Urinary bladder (tissue), 3 donors: ENCODE measurements at regions not wholly inside any gene's neighbourhood (a gene's known extent, or its start where the extent isn't known, plus 50 kb on each side); places are given as distances from the start of the nearest gene placed in this dataset.

Source experiments
- DNase-seq: peaks from one replicate; pipeline ENCODE4 v3.0.0-alpha.2; 2015; ENCODE audit errors: extremely low spot score
- H3K27ac ChIP-seq: one replicate; pipeline ENCODE4 v1.5.1; 2013; ENCODE audit warnings: low read depth, mild to moderate bottlenecking, moderate library complexity
- H3K36me3 ChIP-seq: one replicate; pipeline ENCODE4 v1.6.1; 2013; ENCODE audit warnings: mild to moderate bottlenecking, moderate library complexity; ENCODE audit not compliant: insufficient read depth
- H3K4me1 ChIP-seq: one replicate; pipeline ENCODE4 v1.6.1; 2013; ENCODE audit warnings: mild to moderate bottlenecking, moderate library complexity; ENCODE audit not compliant: insufficient read depth
- H3K4me3 ChIP-seq: one replicate; pipeline ENCODE4 v1.5.1; 2013; ENCODE audit warnings: low read depth, low read length
- WGBS: extraction: QIAGEN DNeasy Blood & Tissue Kit; methylation state at CpG from one replicate; pipeline ENCODE4 v1.1.7; 2013; 5-methylcytosine and 5-hydroxymethylcytosine counted together
- donor health status: healthy with polysubstance abuse.
- donor health status: healthy.

GRCh38 chr14:36021030-36021422 is 155.5 kb downstream of the PTCSC3 start:
- WGBS: 66% methylated on average over 2 of the region's 2 CpGs
- Histone ChIP-seq H3K4me3 (no peak overlapping the region), H3K27ac (no peak overlapping the region), H3K4me1 (no peaks in the 10 kb centered on the region), H3K36me3 (no peaks in the 10 kb centered on the region)
- DNase-seq: no peak

- H3K36me3 ChIP-seq: no peaks in the 10 kb centered on the region
- WGBS: 74% methylated on average over 8 of the region's 8 CpGs
- no peak for DNase-seq
- H3K27ac ChIP-seq: no peak overlapping the region
- H3K4me3 ChIP-seq: no peak overlapping the region
- no peaks in the 10 kb centered on the region for H3K4me1 ChIP-seq
Observed at GRCh38 chr14:36020120-36021029, 156.1 kb downstream of the PTCSC3 start.

GRCh38 chr14:36019126-36019525 is 157.4 kb downstream of the PTCSC3 start:
- DNase-seq: no peak
- no peaks in the 10 kb centered on the region for H3K4me1 ChIP-seq
- WGBS: 85% methylated on average over 5 of the region's 5 CpGs
- H3K4me3 ChIP-seq: no peak overlapping the region
- no peak overlapping the region for H3K27ac ChIP-seq
- no peaks in the 10 kb centered on the region for H3K36me3 ChIP-seq

- no peak for DNase-seq
- Histone ChIP-seq H3K4me1 (no peaks in the 10 kb centered on the region), H3K36me3 (no peaks in the 10 kb centered on the region), H3K27ac (no peak overlapping the region), H3K4me3 (no peak overlapping the region)
- WGBS: 77% methylated on average over 9 of the region's 9 CpGs
Observed at GRCh38 chr14:36014236-36014635, 162.3 kb downstream of the PTCSC3 start.

GRCh38 chr14:36013483-36013882 is 163.0 kb downstream of the PTCSC3 start:
- H3K4me3 ChIP-seq: no peak overlapping the region

GRCh38 chr14:36012621-36013020 is 163.9 kb downstream of the PTCSC3 start:
- Histone ChIP-seq H3K27ac (no peak overlapping the region), H3K4me3 (no peak overlapping the region), H3K4me1 (no peaks in the 10 kb centered on the region), H3K36me3 (no peaks in the 10 kb centered on the region)
- WGBS: 38% methylated on average over 7 of the region's 7 CpGs
- no peak for DNase-seq

More at GRCh38 chr14:36013483-36013882, 163.0 kb downstream of the PTCSC3 start:
- H3K27ac ChIP-seq: no peak overlapping the region
- 82% methylated on average over 3 of the region's 3 CpGs for WGBS
- H3K4me1 ChIP-seq: no peaks in the 10 kb centered on the region
- DNase-seq: no peak
- H3K36me3 ChIP-seq: no peaks in the 10 kb centered on the region

GRCh38 chr14:36009643-36010042 is 166.9 kb downstream of the PTCSC3 start:
- Histone ChIP-seq H3K36me3 (no peaks in the 10 kb centered on the region), H3K4me1 (no peaks in the 10 kb centered on the region), H3K27ac (no peak overlapping the region), H3K4me3 (no peak overlapping the region)
- no peak for DNase-seq
- WGBS: 39% methylated on average over 1 of the region's 1 CpG

- DNase-seq: no peak
- H3K4me3 ChIP-seq: no peak overlapping the region
- H3K36me3 ChIP-seq: no peaks in the 10 kb centered on the region
- no peaks in the 10 kb centered on the region for H3K4me1 ChIP-seq
- 86% methylated on average over 4 of the region's 4 CpGs for WGBS
- no peak overlapping the region for H3K27ac ChIP-seq
Observed at GRCh38 chr14:36006623-36007022, 169.9 kb downstream of the PTCSC3 start.

- H3K36me3 ChIP-seq: no peaks in the 10 kb centered on the region
Observed at GRCh38 chr14:36005670-36006069, 170.9 kb downstream of the PTCSC3 start.

GRCh38 chr14:36001936-36002335 is 174.6 kb downstream of the PTCSC3 start:
- Histone ChIP-seq H3K27ac (no peak overlapping the region), H3K36me3 (no peaks in the 10 kb centered on the region), H3K4me3 (no peak overlapping the region), H3K4me1 (no peaks in the 10 kb centered on the region)
- 75% methylated on average over 4 of the region's 4 CpGs for WGBS
- no peak for DNase-seq

More at GRCh38 chr14:36005670-36006069, 170.9 kb downstream of the PTCSC3 start:
- Histone ChIP-seq H3K4me1 (no peaks in the 10 kb centered on the region), H3K4me3 (no peak overlapping the region), H3K27ac (no peak overlapping the region)
- no peak for DNase-seq
- 54% methylated on average over 4 of the region's 4 CpGs for WGBS

GRCh38 chr14:35999294-35999693 is 173.2 kb downstream of the BRMS1L start:
- 74% methylated on average over 5 of the region's 5 CpGs for WGBS
- Histone ChIP-seq H3K4me3 (no peak overlapping the region), H3K4me1 (no peaks in the 10 kb centered on the region), H3K36me3 (no peaks in the 10 kb centered on the region), H3K27ac (no peak overlapping the region)
- DNase-seq: no peak

- 89% methylated on average over 12 of the region's 12 CpGs for WGBS
- DNase-seq: no peak
- Histone ChIP-seq H3K27ac (no peak overlapping the region), H3K36me3 (no peaks in the 10 kb centered on the region), H3K4me1 (no peaks in the 10 kb centered on the region), H3K4me3 (no peak overlapping the region)
Observed at GRCh38 chr14:35998303-35998702, 172.2 kb downstream of the BRMS1L start.

GRCh38 chr14:35993684-35993960 is 167.5 kb downstream of the BRMS1L start:
- DNase-seq: no peak
- WGBS: 84% methylated on average over 3 of the region's 3 CpGs
- H3K36me3 ChIP-seq: no peaks in the 10 kb centered on the region
- H3K27ac ChIP-seq: no peak overlapping the region
- no peak overlapping the region for H3K4me3 ChIP-seq
- no peaks in the 10 kb centered on the region for H3K4me1 ChIP-seq

- no peaks in the 10 kb centered on the region for H3K36me3 ChIP-seq
- H3K4me3 ChIP-seq: no peak overlapping the region
- 83% methylated on average over 5 of the region's 5 CpGs for WGBS
- H3K27ac ChIP-seq: no peak overlapping the region
- DNase-seq: no peak
- no peaks in the 10 kb centered on the region for H3K4me1 ChIP-seq
Observed at GRCh38 chr14:35992816-35993683, 166.9 kb downstream of the BRMS1L start.
